ENCODE measurements at regions not wholly inside any gene's neighbourhood (a gene's known extent, or its start where the extent isn't known, plus 50 kb on each side); places are given as distances from the start of the nearest gene placed in this dataset.

DNA sequence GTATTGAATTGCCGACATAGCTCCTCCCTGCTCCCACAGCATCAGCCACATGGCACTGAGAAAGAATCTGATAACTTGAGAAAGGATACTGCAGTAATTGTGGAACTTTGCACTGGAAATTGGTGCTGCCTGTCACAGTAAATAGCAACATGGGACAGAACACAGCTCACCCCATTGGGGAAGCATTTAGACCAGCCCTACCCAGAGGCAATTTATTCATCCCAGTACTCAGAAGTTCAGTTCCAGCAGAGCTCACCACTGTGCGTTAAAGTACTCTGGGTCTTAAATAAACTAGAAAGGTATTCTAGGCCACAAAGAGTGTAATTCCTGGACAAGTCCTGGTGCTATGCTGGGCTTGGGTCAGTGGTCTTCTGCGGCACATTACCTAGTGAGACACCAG, 347.1 kb downstream of the PYDC2 start:
- TF ChIP-seq, protein P1, sequence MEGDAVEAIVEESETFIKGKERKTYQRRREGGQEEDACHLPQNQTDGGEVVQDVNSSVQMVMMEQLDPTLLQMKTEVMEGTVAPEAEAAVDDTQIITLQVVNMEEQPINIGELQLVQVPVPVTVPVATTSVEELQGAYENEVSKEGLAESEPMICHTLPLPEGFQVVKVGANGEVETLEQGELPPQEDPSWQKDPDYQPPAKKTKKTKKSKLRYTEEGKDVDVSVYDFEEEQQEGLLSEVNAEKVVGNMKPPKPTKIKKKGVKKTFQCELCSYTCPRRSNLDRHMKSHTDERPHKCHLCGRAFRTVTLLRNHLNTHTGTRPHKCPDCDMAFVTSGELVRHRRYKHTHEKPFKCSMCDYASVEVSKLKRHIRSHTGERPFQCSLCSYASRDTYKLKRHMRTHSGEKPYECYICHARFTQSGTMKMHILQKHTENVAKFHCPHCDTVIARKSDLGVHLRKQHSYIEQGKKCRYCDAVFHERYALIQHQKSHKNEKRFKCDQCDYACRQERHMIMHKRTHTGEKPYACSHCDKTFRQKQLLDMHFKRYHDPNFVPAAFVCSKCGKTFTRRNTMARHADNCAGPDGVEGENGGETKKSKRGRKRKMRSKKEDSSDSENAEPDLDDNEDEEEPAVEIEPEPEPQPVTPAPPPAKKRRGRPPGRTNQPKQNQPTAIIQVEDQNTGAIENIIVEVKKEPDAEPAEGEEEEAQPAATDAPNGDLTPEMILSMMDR (conservative IDR thresholded peaks at IDR 0.05) = no peak
- no peak for TF ChIP-seq ZFX (IDR thresholded peaks at IDR 0.05)
